ENCODE measurements at regions not wholly inside any gene's neighbourhood (a gene's known extent, or its start where the extent isn't known, plus 50 kb on each side); places are given as distances from the start of the nearest gene placed in this dataset.

DNA sequence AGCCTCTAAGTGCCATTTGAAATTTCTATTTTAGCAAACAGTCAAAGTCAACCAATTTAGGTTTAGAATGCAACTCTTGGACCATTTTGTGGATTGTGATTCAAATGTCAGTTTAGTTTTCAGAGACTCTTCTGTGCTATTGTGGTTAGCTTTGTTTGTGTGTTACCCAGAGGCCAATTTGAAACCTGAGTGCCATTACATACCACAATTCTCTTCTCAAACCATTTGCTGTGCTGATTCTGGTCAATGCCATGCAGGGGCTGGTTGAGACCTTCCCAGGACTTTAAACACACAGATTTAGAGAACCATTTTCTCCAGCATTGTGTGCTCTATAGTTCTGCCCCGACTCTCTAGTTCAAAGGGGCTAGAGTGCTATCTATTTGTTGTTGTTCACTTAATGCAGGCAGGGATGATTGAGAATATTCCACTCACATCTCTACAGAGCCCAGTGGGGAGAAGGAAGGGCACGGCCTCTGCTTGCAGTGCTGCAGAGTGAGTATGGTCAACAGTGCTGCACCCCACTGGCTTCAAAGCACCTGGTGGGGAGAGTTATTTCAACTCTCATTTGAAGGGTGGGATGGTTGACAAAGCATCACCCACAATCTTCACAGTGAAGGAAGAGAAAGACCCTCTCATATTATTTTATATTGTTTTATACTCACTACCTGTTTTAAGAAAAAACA, 738.2 kb downstream of the COL12A1 start:
- TF ChIP-seq CTCF (IDR thresholded peaks at IDR 0.05; ENCODE audit: low read length) (no peak), EZH2 (IDR thresholded peaks at IDR 0.05; ENCODE audit: borderline replicate concordance, low read length) (no peak)
